ENCODE measurements at regions not wholly inside any gene's neighbourhood (a gene's known extent, or its start where the extent isn't known, plus 50 kb on each side); places are given as distances from the start of the nearest gene placed in this dataset.

DNA sequence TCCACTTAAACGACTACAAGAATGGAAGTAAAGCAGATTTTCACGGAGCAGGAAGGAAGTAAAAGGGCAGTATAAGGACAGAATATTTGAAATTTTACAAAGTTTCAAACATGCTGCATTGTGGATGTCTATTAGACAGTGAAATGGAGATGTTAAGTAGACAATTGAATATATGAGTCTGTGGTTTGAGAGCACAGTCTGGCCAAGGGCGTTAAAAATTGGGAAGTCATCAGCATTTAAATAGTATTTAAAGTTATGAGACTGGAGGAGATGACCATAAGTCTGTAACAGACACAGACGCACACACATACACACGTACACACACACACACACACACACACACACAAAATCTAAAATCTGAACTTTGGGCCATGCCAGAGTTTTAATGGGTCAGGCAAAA, 935.9 kb downstream of the EPHA3 start:
- H3K4me3 ChIP-seq (ENCODE audit: low read depth, low read length), result no peak overlapping the region
- H3K4me1 ChIP-seq (ENCODE audit: control insufficient read depth, insufficient read depth, low read length), result no peaks in the 10 kb centered on the region
- no peaks in the 10 kb centered on the region for H3K9me3 ChIP-seq (ENCODE audit: control insufficient read depth, insufficient read depth, low read depth, low read length)
- TF ChIP-seq ZBTB20 (tag by site-specific recombination; IDR thresholded peaks at IDR 0.05) (no peak), ZNF580 (tag by site-specific recombination; IDR thresholded peaks at IDR 0.05) (no peak), ZNF426 (tag by site-specific recombination; IDR thresholded peaks at IDR 0.05) (no peak), ZBTB21 (tag by site-specific recombination; IDR thresholded peaks at IDR 0.05) (no peak), HOXA7 (CRISPR knock-in tag; IDR thresholded peaks at IDR 0.05; ENCODE audit: borderline replicate concordance) (no peak), ZNF24 (tag by site-specific recombination; IDR thresholded peaks at IDR 0.05) (no peak), ZNF174 (tag by site-specific recombination; IDR thresholded peaks at IDR 0.05) (no peak), ZNF670 (tag by site-specific recombination; IDR thresholded peaks at IDR 0.05; ENCODE audit: low read depth) (no peak), GLIS2 (tag by site-specific recombination; IDR thresholded peaks at IDR 0.05) (no peak)
- TF ChIP-seq, protein P1, sequence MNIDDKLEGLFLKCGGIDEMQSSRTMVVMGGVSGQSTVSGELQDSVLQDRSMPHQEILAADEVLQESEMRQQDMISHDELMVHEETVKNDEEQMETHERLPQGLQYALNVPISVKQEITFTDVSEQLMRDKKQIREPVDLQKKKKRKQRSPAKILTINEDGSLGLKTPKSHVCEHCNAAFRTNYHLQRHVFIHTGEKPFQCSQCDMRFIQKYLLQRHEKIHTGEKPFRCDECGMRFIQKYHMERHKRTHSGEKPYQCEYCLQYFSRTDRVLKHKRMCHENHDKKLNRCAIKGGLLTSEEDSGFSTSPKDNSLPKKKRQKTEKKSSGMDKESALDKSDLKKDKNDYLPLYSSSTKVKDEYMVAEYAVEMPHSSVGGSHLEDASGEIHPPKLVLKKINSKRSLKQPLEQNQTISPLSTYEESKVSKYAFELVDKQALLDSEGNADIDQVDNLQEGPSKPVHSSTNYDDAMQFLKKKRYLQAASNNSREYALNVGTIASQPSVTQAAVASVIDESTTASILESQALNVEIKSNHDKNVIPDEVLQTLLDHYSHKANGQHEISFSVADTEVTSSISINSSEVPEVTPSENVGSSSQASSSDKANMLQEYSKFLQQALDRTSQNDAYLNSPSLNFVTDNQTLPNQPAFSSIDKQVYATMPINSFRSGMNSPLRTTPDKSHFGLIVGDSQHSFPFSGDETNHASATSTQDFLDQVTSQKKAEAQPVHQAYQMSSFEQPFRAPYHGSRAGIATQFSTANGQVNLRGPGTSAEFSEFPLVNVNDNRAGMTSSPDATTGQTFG (tag by site-specific recombination; IDR thresholded peaks at IDR 0.05; ENCODE audit: borderline replicate concordance), result no peak
- TF ChIP-seq, protein P2, sequence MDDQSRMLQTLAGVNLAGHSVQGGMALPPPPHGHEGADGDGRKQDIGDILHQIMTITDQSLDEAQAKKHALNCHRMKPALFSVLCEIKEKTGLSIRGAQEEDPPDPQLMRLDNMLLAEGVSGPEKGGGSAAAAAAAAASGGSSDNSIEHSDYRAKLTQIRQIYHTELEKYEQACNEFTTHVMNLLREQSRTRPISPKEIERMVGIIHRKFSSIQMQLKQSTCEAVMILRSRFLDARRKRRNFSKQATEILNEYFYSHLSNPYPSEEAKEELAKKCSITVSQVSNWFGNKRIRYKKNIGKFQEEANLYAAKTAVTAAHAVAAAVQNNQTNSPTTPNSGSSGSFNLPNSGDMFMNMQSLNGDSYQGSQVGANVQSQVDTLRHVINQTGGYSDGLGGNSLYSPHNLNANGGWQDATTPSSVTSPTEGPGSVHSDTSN (CRISPR knock-in tag; IDR thresholded peaks at IDR 0.05), result no peak
- no peak overlapping the region for H3K27ac ChIP-seq (ENCODE audit: extremely low read depth, low read depth, low read length)
- no peaks in the 10 kb centered on the region for H3K36me3 ChIP-seq (ENCODE audit: control insufficient read depth in 2 of 2, insufficient read depth in 1 of 2, low read length in 2 of 2)
- ChIA-PET CTCF (no interaction called here), POLR2A (no interaction called here)

- no peaks in the 10 kb centered on the region for H3K9me3 ChIP-seq (ENCODE audit: control insufficient read depth, insufficient read depth, low read depth, low read length)
- TF ChIP-seq SCRT1 (tag by site-specific recombination; IDR thresholded peaks at IDR 0.05; ENCODE audit: borderline replicate concordance) (no peak), HOXC10 (CRISPR knock-in tag; IDR thresholded peaks at IDR 0.05) (no peak), ZNF645 (tag by site-specific recombination; IDR thresholded peaks at IDR 0.05) (no peak)
- TF ChIP-seq, protein P1 (tag by site-specific recombination; IDR thresholded peaks at IDR 0.05; ENCODE audit: borderline replicate concordance), result no peak
- POLR2A ChIA-PET, result no interaction called here
- CTCF ChIA-PET, result no interaction called here
- no peaks in the 10 kb centered on the region for H3K36me3 ChIP-seq (ENCODE audit: control insufficient read depth in 2 of 2, insufficient read depth in 1 of 2, low read length in 2 of 2)
- H3K4me3 ChIP-seq (ENCODE audit: low read depth, low read length), result no peak overlapping the region
- H3K27ac ChIP-seq (ENCODE audit: extremely low read depth, low read depth, low read length), result no peak overlapping the region
- no peaks in the 10 kb centered on the region for H3K4me1 ChIP-seq (ENCODE audit: control insufficient read depth, insufficient read depth, low read length)
Measured at GRCh38 chr3:90044084-90044816, 936.8 kb downstream of the EPHA3 start.

All from HEK293 (cell line).